Mesodermal cell (in vitro differentiated cells): ENCODE measurements at regions not wholly inside any gene's neighbourhood (a gene's known extent, or its start where the extent isn't known, plus 50 kb on each side); places are given as distances from the start of the nearest gene placed in this dataset.
"Not testable (repeated sequence)": the region's sequence is repeated elsewhere in the genome, so short reads cannot be mapped to it uniquely, and the experiment has no call there.

Source experiments
- H3K27ac ChIP-seq: 2 replicates; pipeline ENCODE4 v1.7.0; 2013; ENCODE audit warnings: mild to moderate bottlenecking, low read depth, low read length, moderate library complexity; ENCODE audit not compliant: severe bottlenecking
- H3K36me3 ChIP-seq: 2 replicates; pipeline ENCODE4 v1.7.1; 2013; ENCODE audit warnings: mild to moderate bottlenecking, low read length, moderate library complexity; ENCODE audit not compliant: control insufficient read depth, insufficient read depth
- H3K4me1 ChIP-seq: one replicate; pipeline ENCODE4 v1.7.1; 2013; ENCODE audit warnings: mild to moderate bottlenecking, low read length; ENCODE audit not compliant: insufficient read depth, control insufficient read depth, poor library complexity, severe bottlenecking
- H3K4me3 ChIP-seq: 2 replicates; pipeline ENCODE4 v1.7.0; 2013; ENCODE audit warnings: low read length, control low read depth, mild to moderate bottlenecking; ENCODE audit not compliant: insufficient read depth, poor library complexity, severe bottlenecking; ENCODE audit errors: extremely low read depth
- H3K9me3 ChIP-seq: 2 replicates; pipeline ENCODE4 v1.7.1; 2013; ENCODE audit warnings: mild to moderate bottlenecking, low read length, moderate library complexity; ENCODE audit not compliant: control insufficient read depth
- WGBS, 2 experiments: methylation state at CpG; one replicate each; pipeline ENCODE4 v1.1.5; 2013; ENCODE audit warnings: missing lambda C conversion rate in 2 of 2; ENCODE audit not compliant: insufficient coverage in 2 of 2; 5-methylcytosine and 5-hydroxymethylcytosine counted together

- no peaks in the 10 kb centered on the region for H3K4me1 ChIP-seq
- WGBS, 2 experiments, result 96% methylated on average over 3 of the region's 6 CpGs; no CpG with 5 or more reads in 1 of the 2 experiments
- H3K9me3 ChIP-seq, result no peaks in the 10 kb centered on the region
- H3K4me3 ChIP-seq, result no peak overlapping the region
- no peaks in the 10 kb centered on the region for H3K36me3 ChIP-seq
- H3K27ac ChIP-seq, result no peak overlapping the region
Observed at GRCh38 chr5:60488466-60489130, 211.4 kb downstream of the DEPDC1B start.

GRCh38 chr5:60487885-60488442, 212.0 kb downstream of the DEPDC1B start:
- Histone ChIP-seq H3K9me3 (no peaks in the 10 kb centered on the region), H3K4me1 (no peaks in the 10 kb centered on the region), H3K36me3 (no peaks in the 10 kb centered on the region), H3K27ac (no peak overlapping the region), H3K4me3 (no peak overlapping the region)
- 94% methylated on average over 11 to 13 of the region's 16 CpGs for WGBS, 2 experiments

- no peaks in the 10 kb centered on the region for H3K36me3 ChIP-seq
- 80 to 100% methylated on average over 1 of the region's 2 CpGs for WGBS, 2 experiments
- H3K9me3 ChIP-seq, result no peaks in the 10 kb centered on the region
- H3K4me1 ChIP-seq, result no peaks in the 10 kb centered on the region
- H3K4me3 ChIP-seq, result no peak overlapping the region
- no peak overlapping the region for H3K27ac ChIP-seq
Observed at GRCh38 chr5:60487476-60487875, 212.5 kb downstream of the DEPDC1B start.

- H3K4me3 ChIP-seq, result no peak overlapping the region
- H3K27ac ChIP-seq, result no peak overlapping the region
- H3K36me3 ChIP-seq, result no peaks in the 10 kb centered on the region
- H3K9me3 ChIP-seq, result no peaks in the 10 kb centered on the region
- WGBS, 2 experiments, result no CpG with 5 or more reads among the region's 1 CpG
- H3K4me1 ChIP-seq, result no peaks in the 10 kb centered on the region
Observed at GRCh38 chr5:60485361-60485760, 214.6 kb downstream of the DEPDC1B start.

GRCh38 chr5:60483050-60483449, 216.9 kb downstream of the DEPDC1B start:
- Histone ChIP-seq H3K36me3 (no peaks in the 10 kb centered on the region), H3K4me3 (no peak overlapping the region), H3K9me3 (no peaks in the 10 kb centered on the region), H3K27ac (no peak overlapping the region), H3K4me1 (no peaks in the 10 kb centered on the region)

GRCh38 chr5:60482301-60482700, 217.7 kb downstream of the DEPDC1B start:
- Histone ChIP-seq H3K4me1 (no peaks in the 10 kb centered on the region), H3K9me3 (no peaks in the 10 kb centered on the region), H3K36me3 (no peaks in the 10 kb centered on the region), H3K27ac (no peak overlapping the region), H3K4me3 (no peak overlapping the region)
- no CpG with 5 or more reads among the region's 1 CpG for WGBS, 2 experiments

- Histone ChIP-seq H3K4me1 (no peaks in the 10 kb centered on the region), H3K27ac (no peak overlapping the region), H3K36me3 (no peaks in the 10 kb centered on the region), H3K9me3 (no peaks in the 10 kb centered on the region), H3K4me3 (no peak overlapping the region)
- WGBS, 2 experiments, result no CpG with 5 or more reads among the region's 2 CpGs
Observed at GRCh38 chr5:60479542-60479941, 220.4 kb downstream of the DEPDC1B start.

- Histone ChIP-seq H3K4me1 (no peaks in the 10 kb centered on the region), H3K4me3 (no peak overlapping the region), H3K36me3 (no peaks in the 10 kb centered on the region), H3K9me3 (no peaks in the 10 kb centered on the region), H3K27ac (no peak overlapping the region)
Observed at GRCh38 chr5:60477849-60478248, 222.1 kb downstream of the DEPDC1B start.

- Histone ChIP-seq H3K36me3 (no peaks in the 10 kb centered on the region), H3K27ac (no peak overlapping the region), H3K9me3 (no peaks in the 10 kb centered on the region), H3K4me3 (no peak overlapping the region), H3K4me1 (no peaks in the 10 kb centered on the region)
- WGBS, 2 experiments, result 65% methylated on average over 3 of the region's 3 CpGs; no CpG with 5 or more reads in 1 of the 2 experiments
Observed at GRCh38 chr5:60473654-60474053, 226.3 kb downstream of the DEPDC1B start.

GRCh38 chr5:60473027-60473426, 226.9 kb downstream of the DEPDC1B start:
- not testable (repeated sequence) for H3K36me3 ChIP-seq, H3K4me1 ChIP-seq, H3K27ac ChIP-seq, H3K9me3 ChIP-seq, H3K4me3 ChIP-seq

- Histone ChIP-seq H3K36me3 (no peaks in the 10 kb centered on the region), H3K4me3 (no peak overlapping the region), H3K27ac (no peak overlapping the region), H3K4me1 (no peaks in the 10 kb centered on the region), H3K9me3 (no peaks in the 10 kb centered on the region)
Observed at GRCh38 chr5:60470881-60471280, 229.1 kb downstream of the DEPDC1B start.
